HG02763 (cell line): ENCODE measurements at regions not wholly inside any gene's neighbourhood (a gene's known extent, or its start where the extent isn't known, plus 50 kb on each side); places are given as distances from the start of the nearest gene placed in this dataset.

Experiments
- ATAC-seq: cut with Tn5 transposase; IDR thresholded peaks from one replicate; pipeline ENCODE4 v1.9.1; 2021; ENCODE audit warnings: mild to moderate bottlenecking, moderate library complexity; ENCODE audit not compliant: unreplicated experiment

DNA sequence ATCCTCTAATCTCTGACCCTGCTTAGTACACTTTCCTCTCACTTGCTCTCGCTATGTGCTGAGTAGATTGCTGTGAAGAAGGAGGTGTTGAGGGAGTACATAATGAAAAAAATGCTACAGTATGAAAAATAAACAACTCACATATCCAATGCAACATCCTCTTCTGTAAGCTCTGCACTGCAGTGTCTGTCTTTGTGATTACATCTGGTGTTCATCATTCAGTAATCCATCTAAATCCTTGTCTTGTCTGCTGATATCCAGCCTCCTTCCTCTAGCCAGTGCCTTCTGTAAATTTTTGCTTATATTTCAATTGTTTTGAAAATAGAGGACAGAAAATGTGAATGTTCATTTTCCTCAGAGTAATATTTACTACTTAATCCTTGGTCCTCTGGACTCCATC is 57.4 kb upstream of the CDH12 start:
- no peak for ATAC-seq

DNA sequence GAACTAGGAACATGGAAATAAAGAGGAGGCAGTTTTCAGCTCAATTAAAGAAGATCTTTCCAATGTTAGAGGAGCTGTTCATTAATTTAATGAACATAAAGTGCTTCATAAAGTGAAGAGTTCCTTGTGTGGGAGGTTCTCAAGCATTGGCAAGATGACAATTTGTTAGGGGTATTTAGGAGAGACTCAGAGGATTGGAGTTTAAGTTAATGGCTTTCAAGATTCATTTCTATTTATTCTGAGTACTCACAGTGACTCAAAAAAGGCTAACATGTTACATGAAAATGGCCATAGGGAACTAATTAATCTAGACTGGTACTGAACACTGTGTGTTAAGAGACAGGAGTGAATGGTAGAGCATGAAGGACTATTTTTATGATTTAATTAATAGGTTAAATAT is 55.4 kb upstream of the CDH12 start:
- no peak for ATAC-seq

DNA sequence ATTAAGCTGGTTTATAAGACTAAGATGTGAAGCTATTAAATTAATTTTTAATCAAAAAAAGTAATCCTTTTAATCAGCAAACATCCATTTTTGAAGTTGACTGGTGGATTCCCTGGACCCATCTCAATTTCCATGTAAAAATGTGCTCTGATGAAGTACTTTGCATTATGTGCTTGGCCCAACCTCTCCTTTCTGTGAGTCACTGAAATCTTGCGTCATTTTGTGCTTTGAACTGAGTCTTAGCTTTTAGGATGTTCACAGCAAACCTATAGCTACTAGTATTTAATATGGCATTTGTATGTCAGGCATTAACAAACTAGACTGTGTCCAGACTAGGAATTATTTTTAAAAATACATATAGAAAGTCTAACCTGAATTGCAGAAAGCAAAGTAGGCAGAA is 55.0 kb upstream of the CDH12 start:
- ATAC-seq: no peak
